GM12874 (cell line): ENCODE measurements at regions not wholly inside any gene's neighbourhood (a gene's known extent, or its start where the extent isn't known, plus 50 kb on each side); places are given as distances from the start of the nearest gene placed in this dataset.

Source experiments
- TF ChIP-seq, protein P1 (sequence below): IDR thresholded peaks from 2 replicates; pipeline ENCODE4 v1.5.1; 2011; ENCODE audit warnings: low read depth, mild to moderate bottlenecking, control low read depth, low read length, moderate library complexity; ENCODE audit not compliant: insufficient read depth

DNA sequence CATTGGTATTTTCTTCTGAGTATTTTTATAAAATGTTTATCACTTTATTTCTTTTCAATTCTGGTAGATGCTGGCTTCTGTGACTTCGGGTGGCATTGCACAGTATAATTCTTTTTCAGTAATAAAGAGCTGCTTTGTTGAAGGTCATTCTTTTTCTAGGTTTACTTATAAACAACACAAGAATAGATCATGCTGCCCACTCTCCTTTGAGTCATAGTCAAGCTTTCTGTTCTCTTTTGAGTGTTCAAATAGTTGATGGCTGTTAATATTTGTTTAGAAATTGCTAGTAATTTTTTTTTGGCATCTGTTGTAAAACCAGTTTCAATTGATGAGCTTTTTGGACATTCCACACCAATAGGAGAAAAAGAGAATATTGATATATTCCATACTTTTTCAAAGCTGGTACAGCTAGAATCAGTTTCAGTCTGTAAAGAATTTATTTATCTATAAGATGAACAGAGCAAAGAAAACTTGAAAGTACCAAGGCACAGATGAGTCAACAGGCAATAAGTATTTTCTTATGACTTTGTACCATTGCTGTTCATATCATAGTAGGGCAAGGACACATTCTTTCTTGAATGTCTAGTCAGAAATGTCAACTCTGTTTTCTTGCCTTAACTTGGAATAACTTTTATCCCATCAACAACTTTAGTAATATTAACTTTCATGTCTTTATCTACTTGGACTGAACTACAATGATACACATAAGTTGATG is 513.0 kb upstream of the SEL1L start:
- TF ChIP-seq, protein P1, sequence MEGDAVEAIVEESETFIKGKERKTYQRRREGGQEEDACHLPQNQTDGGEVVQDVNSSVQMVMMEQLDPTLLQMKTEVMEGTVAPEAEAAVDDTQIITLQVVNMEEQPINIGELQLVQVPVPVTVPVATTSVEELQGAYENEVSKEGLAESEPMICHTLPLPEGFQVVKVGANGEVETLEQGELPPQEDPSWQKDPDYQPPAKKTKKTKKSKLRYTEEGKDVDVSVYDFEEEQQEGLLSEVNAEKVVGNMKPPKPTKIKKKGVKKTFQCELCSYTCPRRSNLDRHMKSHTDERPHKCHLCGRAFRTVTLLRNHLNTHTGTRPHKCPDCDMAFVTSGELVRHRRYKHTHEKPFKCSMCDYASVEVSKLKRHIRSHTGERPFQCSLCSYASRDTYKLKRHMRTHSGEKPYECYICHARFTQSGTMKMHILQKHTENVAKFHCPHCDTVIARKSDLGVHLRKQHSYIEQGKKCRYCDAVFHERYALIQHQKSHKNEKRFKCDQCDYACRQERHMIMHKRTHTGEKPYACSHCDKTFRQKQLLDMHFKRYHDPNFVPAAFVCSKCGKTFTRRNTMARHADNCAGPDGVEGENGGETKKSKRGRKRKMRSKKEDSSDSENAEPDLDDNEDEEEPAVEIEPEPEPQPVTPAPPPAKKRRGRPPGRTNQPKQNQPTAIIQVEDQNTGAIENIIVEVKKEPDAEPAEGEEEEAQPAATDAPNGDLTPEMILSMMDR: no peak

DNA sequence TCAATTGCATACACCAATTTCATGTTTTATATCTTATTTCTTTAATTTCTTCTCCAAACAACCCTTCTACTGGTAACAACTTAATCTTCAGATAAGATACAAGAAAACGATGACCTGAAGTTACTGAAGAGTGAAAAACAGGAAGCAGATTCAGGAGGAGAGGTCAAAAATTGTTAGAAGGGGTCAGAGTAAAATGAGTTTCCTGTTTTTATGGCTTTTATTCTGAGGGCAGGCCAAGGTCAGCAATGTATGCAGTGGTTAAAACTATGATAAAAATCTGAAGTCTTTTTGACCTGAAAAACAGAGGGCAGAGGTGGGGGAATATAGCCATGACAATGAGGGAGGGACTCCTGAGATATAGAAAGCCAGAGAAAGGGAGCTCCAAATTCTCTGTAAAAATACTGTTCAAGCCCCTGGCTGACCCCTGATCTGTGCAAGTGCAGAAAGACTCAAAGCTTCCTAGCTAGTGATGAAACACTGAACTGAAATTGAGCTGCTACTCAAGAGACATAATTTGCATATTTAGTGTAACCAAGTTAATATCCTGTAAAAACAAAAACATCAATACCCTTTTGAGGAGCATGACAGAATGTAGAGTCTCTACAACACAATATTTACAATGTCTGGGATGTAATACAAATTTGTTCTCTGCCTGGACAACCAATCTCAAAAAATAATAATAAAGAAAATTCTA is 514.3 kb upstream of the SEL1L start:
- TF ChIP-seq, protein P1: no peak

DNA sequence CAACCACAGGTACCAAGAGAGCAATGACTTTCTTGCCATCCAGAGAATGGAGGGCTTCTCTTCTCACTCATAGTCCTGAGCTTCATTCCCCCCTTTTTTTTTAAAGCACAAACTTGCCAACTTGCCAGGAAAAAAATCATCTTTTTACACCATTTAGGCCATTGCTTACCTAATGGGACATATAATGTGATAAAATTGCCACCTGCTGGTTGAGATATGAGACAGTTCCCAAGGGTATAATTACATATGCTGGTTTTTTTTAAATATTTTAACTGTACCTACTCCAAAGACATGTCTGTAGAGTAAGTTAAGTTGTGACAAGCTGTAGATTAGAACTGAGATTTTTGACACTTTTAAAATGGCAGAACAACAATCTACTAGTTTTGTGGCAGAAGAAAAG is 519.1 kb upstream of the SEL1L start:
- TF ChIP-seq, protein P1: no peak

DNA sequence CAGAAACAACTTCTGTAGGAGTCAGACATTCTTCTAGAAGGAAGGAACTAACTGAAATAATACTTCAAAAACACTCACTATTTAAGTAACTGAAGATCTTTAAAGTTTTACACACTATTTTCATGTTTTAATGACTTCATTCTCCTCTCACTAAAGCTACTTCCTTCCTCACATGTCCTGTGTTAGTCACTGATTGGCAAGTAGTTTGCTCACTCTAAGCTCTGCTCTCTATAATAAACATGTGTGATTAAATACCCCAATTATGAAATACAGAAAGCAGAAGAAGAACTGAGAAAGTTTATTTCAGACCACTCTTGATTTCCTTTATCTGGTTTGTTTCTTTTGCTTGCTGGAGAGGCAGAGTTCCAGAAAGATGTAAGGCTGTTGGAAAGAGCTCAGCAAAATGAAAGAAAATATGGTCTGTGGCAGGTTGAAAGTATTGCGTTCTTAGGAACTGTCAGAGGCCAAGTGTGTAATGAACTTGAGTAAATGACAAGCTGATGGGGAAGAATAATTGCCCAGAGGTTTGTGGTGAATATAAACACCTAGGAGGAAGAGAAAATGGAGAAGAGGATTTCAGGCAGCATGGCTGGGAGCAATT is 522.0 kb upstream of the SEL1L start:
- TF ChIP-seq, protein P1: no peak

DNA sequence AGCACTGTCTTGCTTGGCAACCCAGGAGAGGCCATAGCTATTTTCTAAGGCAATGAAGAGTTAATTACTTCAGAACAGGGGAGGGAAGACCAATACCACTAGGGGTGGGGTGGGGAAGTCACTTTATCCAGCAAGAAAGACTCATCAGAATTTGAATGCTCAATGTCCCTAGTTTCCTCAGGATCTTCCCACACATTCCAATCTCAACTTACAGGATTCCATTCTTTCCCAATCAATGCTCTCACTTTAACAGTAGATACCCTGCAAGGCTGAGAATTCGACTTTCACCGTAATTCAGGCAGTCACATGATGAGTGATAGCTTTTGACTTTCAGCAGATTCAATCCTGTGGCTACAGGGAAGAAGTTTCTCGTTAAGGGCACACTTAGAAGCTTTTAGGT is 526.6 kb upstream of the SEL1L start:
- TF ChIP-seq, protein P1: no peak

DNA sequence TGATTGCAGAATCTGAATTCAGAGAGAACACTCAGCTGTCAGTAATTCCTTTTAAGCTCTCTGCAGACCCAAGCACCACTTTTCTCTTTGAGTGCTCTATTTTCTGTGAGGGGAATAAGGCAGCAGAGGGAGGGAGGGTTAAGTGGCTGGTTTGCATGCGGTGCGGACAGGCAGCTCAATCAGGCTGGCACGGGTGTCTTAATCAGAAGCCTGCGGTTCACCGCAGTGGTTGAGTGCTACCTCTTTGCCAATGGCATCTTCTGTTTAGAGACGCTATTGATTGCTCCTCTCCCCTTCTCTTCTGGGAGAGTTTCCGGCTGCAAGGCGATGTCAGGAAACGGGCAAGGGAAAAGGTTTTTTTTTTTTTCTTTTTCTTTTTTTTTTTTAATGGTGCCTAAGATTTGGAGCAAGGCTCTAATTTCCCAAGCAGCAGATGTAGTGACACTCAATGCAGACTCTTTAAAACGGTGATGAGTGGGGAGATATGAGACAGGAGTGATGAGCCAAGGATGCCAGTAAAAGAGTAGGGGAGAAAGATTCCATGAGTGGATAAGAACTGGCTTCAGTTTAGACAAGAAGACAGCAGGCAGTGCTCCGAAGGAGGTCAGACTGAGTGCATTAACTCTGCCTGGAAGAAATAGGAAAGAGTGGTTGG is 533.7 kb upstream of the SEL1L start:
- TF ChIP-seq, protein P1: no peak

DNA sequence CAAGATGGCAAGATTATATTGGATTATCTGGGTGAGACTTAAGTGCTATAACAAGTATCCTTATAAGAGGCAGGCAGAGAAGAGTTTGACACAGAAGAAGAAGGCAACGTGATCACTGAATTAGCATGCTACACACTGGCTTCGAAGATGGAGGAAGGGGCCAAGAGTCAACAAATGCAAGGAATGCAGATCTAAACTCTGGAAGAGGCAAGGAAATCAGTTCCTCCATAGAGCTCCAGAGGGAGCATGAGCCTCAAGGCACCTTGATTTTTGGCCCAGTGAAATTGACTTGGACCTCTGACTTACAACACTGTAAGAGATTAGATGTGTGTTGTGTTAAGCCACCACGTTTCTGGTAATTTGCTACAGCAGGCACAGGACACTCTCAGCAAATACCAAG is 536.4 kb upstream of the SEL1L start:
- TF ChIP-seq, protein P1: no peak
